ENCODE measurements at regions not wholly inside any gene's neighbourhood (a gene's known extent, or its start where the extent isn't known, plus 50 kb on each side); places are given as distances from the start of the nearest gene placed in this dataset.

DNA sequence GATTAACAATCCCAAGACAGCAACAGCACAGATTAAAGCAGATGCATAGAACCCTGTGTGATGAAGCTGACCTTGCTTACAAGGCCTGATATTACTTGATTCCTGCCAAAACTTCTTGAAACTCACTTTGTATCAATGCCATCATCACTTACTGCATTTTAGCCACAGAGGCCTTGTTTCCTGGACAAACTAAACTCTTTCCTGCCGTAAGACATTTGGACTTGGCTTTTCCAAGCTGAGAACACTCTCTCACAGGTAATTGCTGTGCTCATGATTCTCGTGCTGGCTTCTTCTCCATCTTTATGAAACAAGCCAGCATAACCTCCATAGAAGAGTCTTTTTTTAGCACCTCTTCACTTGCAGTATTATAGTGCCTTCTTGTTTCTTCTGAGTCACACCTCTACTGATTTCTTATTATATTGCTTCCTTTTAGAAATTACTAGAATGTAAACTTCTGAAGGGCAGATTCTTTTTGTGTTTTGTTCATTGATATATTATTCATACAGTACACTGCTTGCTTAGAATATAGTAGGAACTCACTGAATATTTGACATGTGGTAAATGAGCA is 456.5 kb upstream of the ZNF608 start:
- Mint-ChIP-seq H3K4me1 (ENCODE audit: low read depth) (peaks cover 20% of the 10 kb centered on the region), H3K9me3 (no peaks in the 10 kb centered on the region), H3K36me3 (ENCODE audit: low read depth) (no peaks in the 10 kb centered on the region), H3K27me3 (ENCODE audit: insufficient read depth) (no peaks in the 10 kb centered on the region), H3K27ac (no peak overlapping the region), H3K4me3 (no peak overlapping the region)
- no peak for DNase-seq
- TF ChIP-seq, protein P1, sequence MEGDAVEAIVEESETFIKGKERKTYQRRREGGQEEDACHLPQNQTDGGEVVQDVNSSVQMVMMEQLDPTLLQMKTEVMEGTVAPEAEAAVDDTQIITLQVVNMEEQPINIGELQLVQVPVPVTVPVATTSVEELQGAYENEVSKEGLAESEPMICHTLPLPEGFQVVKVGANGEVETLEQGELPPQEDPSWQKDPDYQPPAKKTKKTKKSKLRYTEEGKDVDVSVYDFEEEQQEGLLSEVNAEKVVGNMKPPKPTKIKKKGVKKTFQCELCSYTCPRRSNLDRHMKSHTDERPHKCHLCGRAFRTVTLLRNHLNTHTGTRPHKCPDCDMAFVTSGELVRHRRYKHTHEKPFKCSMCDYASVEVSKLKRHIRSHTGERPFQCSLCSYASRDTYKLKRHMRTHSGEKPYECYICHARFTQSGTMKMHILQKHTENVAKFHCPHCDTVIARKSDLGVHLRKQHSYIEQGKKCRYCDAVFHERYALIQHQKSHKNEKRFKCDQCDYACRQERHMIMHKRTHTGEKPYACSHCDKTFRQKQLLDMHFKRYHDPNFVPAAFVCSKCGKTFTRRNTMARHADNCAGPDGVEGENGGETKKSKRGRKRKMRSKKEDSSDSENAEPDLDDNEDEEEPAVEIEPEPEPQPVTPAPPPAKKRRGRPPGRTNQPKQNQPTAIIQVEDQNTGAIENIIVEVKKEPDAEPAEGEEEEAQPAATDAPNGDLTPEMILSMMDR (IDR thresholded peaks at IDR 0.05) = no peak

DNA sequence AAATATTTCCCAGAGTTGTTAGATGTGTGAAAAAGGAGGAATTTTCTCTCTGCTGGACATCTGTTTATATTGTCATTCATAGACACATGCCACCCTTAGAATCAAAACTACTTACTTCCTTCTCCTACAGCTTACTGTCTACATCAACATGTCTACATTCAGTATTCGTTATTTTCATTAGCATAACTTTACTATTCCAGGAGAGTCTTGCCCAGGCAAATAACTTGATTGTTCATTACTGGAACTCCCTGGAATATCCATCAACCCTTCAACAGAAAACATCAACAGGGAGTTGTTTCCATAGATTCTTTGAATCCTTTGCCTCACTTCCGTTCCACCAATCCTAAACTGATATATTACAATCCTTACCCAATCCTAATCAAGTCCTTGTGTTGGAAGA is 457.5 kb upstream of the ZNF608 start:
- TF ChIP-seq, protein P1 (IDR thresholded peaks at IDR 0.05) = no peak
- no peak for DNase-seq
- peaks cover 13% of the 10 kb centered on the region for H3K4me1 Mint-ChIP-seq (ENCODE audit: low read depth)
- no peaks in the 10 kb centered on the region for H3K27me3 Mint-ChIP-seq (ENCODE audit: insufficient read depth)
- H3K4me3 Mint-ChIP-seq = no peak overlapping the region
- H3K27ac Mint-ChIP-seq = no peak overlapping the region
- no peaks in the 10 kb centered on the region for H3K36me3 Mint-ChIP-seq (ENCODE audit: low read depth)
- H3K9me3 Mint-ChIP-seq = no peaks in the 10 kb centered on the region

DNA sequence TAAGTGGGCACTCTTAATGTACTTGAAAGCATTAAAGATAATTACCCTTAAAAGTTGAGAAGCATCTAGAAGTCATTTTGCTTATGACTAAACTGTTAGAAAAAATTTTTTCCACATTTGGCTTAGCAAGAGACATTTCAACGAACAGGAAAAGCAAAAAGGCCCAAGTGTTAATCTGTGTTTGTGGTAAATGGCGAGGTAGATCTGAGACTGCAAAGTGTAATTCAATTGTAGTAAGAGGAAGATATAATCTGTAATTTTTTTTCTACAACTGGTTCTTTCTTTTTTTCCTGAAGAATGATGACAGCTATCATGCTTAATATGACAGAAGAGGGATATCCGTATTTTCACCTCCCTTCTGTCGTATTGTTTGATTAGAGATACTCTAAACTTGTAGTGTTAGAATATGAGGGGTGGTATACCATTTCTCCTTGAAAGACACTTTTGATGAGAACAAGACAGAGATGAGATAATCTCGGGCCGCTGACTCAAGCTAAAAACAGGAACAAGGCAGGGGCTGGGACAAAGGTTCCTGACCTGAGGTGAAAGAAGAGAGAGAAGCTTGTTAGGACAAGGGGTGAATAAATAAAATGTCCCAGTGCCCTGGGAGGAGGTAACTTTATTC is 459.3 kb upstream of the ZNF608 start:
- no peak for DNase-seq
- Mint-ChIP-seq H3K36me3 (ENCODE audit: low read depth) (no peaks in the 10 kb centered on the region), H3K27ac (no peak overlapping the region), H3K4me3 (no peak overlapping the region), H3K9me3 (no peaks in the 10 kb centered on the region), H3K27me3 (ENCODE audit: insufficient read depth) (no peaks in the 10 kb centered on the region), H3K4me1 (ENCODE audit: low read depth) (peaks cover 6% of the 10 kb centered on the region)
- TF ChIP-seq, protein P1 (IDR thresholded peaks at IDR 0.05) = no peak

DNA sequence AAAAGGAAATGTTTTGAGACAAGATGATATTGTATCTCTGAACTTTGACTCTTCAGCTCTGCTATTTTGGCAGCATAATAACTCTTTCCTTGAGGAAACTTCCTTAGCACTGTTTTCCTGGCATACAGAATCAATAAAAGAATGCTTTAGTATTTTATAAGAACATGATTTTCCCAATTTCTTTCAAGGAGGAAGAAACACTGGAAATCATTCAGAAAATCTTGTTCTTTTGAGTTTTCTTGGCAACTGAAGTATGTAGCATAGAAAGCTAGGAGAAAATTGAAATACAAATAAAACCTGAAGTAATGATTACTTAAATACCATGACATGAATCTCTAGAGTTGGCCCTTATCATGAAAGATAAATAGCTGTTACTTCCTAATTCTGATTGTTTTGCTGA is 461.4 kb upstream of the ZNF608 start:
- Mint-ChIP-seq H3K27ac (no peak overlapping the region), H3K4me1 (ENCODE audit: low read depth) (no peaks in the 10 kb centered on the region), H3K4me3 (no peak overlapping the region), H3K36me3 (ENCODE audit: low read depth) (no peaks in the 10 kb centered on the region), H3K9me3 (no peaks in the 10 kb centered on the region), H3K27me3 (ENCODE audit: insufficient read depth) (no peaks in the 10 kb centered on the region)
- no peak for DNase-seq
- TF ChIP-seq, protein P1 (IDR thresholded peaks at IDR 0.05) = no peak

DNA sequence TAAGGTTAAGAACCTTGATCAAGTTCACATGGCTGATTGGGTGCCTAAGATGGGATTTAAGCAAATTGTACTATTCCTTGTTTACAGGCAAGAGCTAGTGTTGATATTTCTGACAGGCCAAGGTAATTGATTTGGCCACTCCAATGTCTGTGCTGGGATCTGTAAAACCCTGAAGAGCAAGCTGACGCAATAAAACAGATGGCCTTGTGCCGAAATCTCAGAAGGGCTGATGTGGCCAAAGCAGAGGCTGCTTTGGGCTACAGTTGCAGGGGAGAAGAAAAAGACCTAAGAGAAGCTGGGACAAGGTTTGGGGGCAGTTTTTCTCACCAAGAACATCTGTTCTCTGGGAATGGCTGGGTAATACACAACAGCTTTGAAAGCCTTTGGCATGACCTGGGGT is 463.2 kb upstream of the ZNF608 start:
- no peak for DNase-seq
- H3K36me3 Mint-ChIP-seq (ENCODE audit: low read depth) = no peaks in the 10 kb centered on the region
- H3K27ac Mint-ChIP-seq = no peak overlapping the region
- 0 out of 2 replicates have a peak, but pooled peaks cover 1% of the 10 kb centered on the region for H3K27me3 Mint-ChIP-seq (ENCODE audit: insufficient read depth)
- H3K9me3 Mint-ChIP-seq = no peaks in the 10 kb centered on the region
- H3K4me1 Mint-ChIP-seq (ENCODE audit: low read depth) = no peaks in the 10 kb centered on the region
- H3K4me3 Mint-ChIP-seq = no peak overlapping the region
- TF ChIP-seq, protein P1 (IDR thresholded peaks at IDR 0.05) = no peak

Data from HFFc6 (cell line).